Astrocyte (in vitro differentiated cells and primary cell): ENCODE measurements at regions not wholly inside any gene's neighbourhood (a gene's known extent, or its start where the extent isn't known, plus 50 kb on each side); places are given as distances from the start of the nearest gene placed in this dataset.

Experiments
- CTCF ChIP-seq: IDR thresholded peaks from 2 replicates; pipeline ENCODE4 v1.5.1; 2011; ENCODE audit warnings: low read depth, mild to moderate bottlenecking, inconsistent platforms, low read length, moderate library complexity; ENCODE audit not compliant: insufficient read depth
- EZH2 ChIP-seq: IDR thresholded peaks from 2 replicates; pipeline ENCODE4 v1.6.1; 2012; ENCODE audit warnings: mild to moderate bottlenecking, low read length, inconsistent platforms; ENCODE audit not compliant: insufficient read depth

DNA sequence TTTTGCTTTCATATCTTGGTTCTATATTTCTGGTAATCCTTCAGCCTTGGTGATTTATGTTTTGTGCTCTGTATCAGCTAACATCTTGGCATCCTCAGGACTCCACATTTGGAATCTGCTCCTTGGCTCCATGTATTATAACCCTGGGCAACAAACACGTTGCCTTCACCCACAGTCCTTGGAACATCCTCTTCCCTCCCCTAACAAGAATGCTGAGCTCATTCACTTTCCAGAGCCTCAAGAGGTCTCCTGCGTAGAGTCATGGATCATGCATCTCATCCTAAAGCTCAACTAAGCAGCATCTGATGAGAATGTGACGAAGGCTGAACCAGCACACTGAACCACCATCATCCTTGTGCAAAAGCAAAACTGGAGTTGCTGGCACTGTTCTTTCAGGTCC lies 60.5 kb upstream of the C1GALT1C1 start:
- TF ChIP-seq CTCF (no peak), EZH2 (no peak)
